NB4 (cell line): ENCODE measurements at regions not wholly inside any gene's neighbourhood (a gene's known extent, or its start where the extent isn't known, plus 50 kb on each side); places are given as distances from the start of the nearest gene placed in this dataset.
"Not testable (repeated sequence)": the region's sequence is repeated elsewhere in the genome, so short reads cannot be mapped to it uniquely, and the experiment has no call there.

Experiments used
- DNase-seq: peaks from one replicate; pipeline ENCODE4 v3.0.0; 2010; ENCODE audit warnings: low read depth
- H3K4me3 ChIP-seq: one replicate; pipeline ENCODE4 v1.5.1; 2011; ENCODE audit warnings: mild to moderate bottlenecking, low read depth, low read length, moderate library complexity
- CTCF ChIP-seq: IDR thresholded peaks from one replicate; pipeline ENCODE4 v1.5.1; 2012; ENCODE audit warnings: low read depth, low read length
- MYC ChIP-seq: IDR thresholded peaks from 2 replicates; pipeline ENCODE4 v1.6.1; 2011; ENCODE audit warnings: low read depth, low read length
- POLR2A ChIP-seq: IDR thresholded peaks from 2 replicates; pipeline ENCODE4 v1.6.1; 2011; ENCODE audit warnings: mild to moderate bottlenecking; ENCODE audit not compliant: insufficient read length; ENCODE audit errors: extremely low read depth
- TF ChIP-seq, protein P1 (sequence below): IDR thresholded peaks from 2 replicates; pipeline ENCODE4 v1.6.1; 2011; ENCODE audit warnings: low read depth, low read length

- TF ChIP-seq MYC (no peak), POLR2A (no peak), CTCF (no peak)
- TF ChIP-seq, protein P1, sequence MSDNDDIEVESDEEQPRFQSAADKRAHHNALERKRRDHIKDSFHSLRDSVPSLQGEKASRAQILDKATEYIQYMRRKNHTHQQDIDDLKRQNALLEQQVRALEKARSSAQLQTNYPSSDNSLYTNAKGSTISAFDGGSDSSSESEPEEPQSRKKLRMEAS: no peak
- no peak for DNase-seq
- H3K4me3 ChIP-seq: no peak overlapping the region
These were observed 636.4 kb upstream of the DPPA4 start for GRCh38 chr3:109973733-109974132.

DNA sequence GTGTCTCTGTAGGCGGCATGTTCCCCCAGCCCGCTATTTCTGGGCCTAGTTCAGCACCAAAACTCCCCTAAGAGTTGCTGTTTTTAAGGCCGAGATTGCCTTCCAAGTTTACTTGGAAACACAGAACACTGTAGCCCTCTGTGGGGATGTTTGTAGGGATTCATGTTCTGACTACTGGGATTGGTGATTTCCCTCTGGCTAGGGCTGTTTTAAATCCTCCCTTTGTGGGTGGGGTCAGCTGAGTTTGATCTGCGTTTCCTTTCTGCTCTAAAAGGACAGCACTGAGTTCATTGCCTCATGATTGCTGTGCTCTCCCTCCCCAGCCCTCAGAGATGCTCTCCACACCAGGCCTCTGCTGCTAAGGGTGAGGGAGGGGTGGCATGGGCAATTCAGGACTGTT is 640.6 kb upstream of the DPPA4 start:
- H3K4me3 ChIP-seq: no peak overlapping the region
- TF ChIP-seq CTCF (no peak), POLR2A (no peak), MYC (no peak)
- TF ChIP-seq, protein P1: no peak
- no peak for DNase-seq

DNA sequence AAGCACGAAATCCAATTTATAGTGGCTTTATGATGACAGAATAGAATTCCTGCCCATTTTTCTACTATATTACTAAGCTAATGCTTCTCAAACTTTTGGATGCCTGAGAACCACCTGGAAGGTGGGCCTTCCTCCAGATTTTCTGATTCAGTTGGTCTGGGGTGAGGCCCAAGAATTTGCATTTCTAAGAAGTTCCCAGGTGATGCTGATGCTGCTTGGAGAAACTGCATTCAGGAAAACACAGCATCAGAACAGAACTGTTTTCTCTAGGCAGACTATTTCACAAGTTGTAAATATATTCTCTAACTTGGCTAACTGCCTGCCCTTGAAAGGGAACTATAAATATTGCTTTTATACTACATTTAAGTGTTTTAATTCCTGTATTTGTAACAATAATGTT is 644.9 kb upstream of the DPPA4 start:
- no peak overlapping the region for H3K4me3 ChIP-seq
- TF ChIP-seq MYC: no peak
- TF ChIP-seq, protein P1: no peak
- no peak for DNase-seq

DNA sequence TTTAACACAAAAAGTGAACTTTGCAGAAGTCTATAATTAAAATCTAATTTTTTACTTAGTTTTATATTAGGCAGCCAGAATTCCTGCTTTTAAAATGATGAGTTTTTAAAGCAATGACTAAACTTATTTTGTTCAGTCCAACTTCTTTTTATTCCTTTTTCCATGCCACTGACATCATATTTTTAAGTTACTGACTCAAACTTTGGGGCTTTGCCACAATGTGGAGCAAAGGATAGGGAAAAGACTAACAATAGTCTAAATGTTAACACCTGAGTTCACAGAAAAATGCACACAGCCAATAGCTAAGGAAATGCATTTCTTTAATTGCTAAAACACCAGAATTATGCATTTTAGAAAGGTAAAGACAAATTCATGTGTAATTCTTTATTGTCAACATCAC is 647.6 kb upstream of the DPPA4 start:
- DNase-seq: no peak
- no peak overlapping the region for H3K4me3 ChIP-seq
- TF ChIP-seq MYC: no peak
- no peak for TF ChIP-seq POLR2A
- TF ChIP-seq CTCF: no peak
- TF ChIP-seq, protein P1: no peak

- no peak for DNase-seq
- TF ChIP-seq MYC: no peak
- no peak overlapping the region for H3K4me3 ChIP-seq
These were observed 648.7 kb upstream of the DPPA4 start for GRCh38 chr3:109985943-109986555.

DNA sequence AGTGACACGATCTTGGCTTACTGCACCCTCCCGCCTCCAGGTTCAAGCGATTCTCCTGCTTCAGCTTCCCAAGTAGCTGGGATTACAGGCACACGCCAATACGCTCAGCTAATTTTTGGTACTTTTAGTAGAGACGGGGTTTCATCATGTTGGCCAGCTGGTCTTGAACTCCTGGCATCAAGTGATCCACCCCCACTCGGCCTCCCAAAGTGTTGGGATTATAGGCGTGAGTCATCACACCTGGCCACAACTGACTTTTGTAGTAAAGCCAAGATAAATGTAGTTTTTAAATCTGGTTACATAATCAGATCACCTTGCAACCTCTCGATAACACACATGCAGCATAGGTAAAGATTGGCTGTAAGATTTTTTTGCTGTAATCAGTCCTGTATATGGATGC is 657.5 kb upstream of the DPPA4 start:
- no peak overlapping the region for H3K4me3 ChIP-seq
- TF ChIP-seq CTCF (no peak), MYC (no peak), POLR2A (no peak)
- TF ChIP-seq, protein P1: no peak
- DNase-seq: no peak

- DNase-seq: no peak
- TF ChIP-seq MYC: no peak
- TF ChIP-seq, protein P1: no peak
- no peak for TF ChIP-seq POLR2A
- TF ChIP-seq CTCF: no peak
- H3K4me3 ChIP-seq: no peak overlapping the region
These were observed 658.0 kb upstream of the DPPA4 start for GRCh38 chr3:109995377-109995776.

DNA sequence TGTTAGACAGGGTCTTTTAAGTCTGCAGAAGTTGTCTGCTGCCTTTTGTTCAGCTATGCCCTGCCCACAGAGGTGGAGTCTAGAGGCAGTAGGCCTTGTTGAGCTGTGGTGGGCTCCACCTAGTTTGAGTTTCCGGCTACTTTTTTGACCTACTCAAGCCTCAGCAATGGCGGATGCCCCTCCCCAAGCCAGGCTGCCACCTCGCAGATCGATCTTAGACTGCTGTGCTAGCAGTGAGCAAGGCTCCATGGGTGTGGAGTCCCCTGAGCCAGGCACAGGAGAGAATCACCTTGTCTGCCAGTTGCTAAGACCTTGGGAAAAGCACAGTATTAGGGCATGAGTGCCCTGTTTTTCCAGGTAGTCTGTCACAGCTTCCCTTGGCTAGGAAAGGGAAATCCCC is 664.6 kb upstream of the DPPA4 start:
- not testable (repeated sequence) for DNase-seq, H3K4me3 ChIP-seq
